Endothelial cell (in vitro differentiated cells): ENCODE measurements at regions not wholly inside any gene's neighbourhood (a gene's known extent, or its start where the extent isn't known, plus 50 kb on each side); places are given as distances from the start of the nearest gene placed in this dataset.
"Not testable (repeated sequence)": the region's sequence is repeated elsewhere in the genome, so short reads cannot be mapped to it uniquely, and the experiment has no call there.

Experiments
- DNase-seq: peaks from one replicate; pipeline ENCODE4 v3.0.0; 2021; ENCODE audit warnings: low spot score
- H3K27ac Mint-ChIP-seq: one replicate; pipeline ENCODE4 v1.8.0; 2021; ENCODE audit warnings: mixed read lengths, inconsistent platforms; ENCODE audit not compliant: unreplicated experiment
- H3K27me3 Mint-ChIP-seq: one replicate; pipeline ENCODE4 v1.8.0; 2021; ENCODE audit warnings: mild to moderate bottlenecking, moderate library complexity, mixed read lengths, inconsistent platforms; ENCODE audit not compliant: unreplicated experiment
- H3K36me3 Mint-ChIP-seq: one replicate; pipeline ENCODE4 v1.8.0; 2021; ENCODE audit warnings: mild to moderate bottlenecking, low read depth, mixed read lengths, inconsistent platforms; ENCODE audit not compliant: unreplicated experiment
- H3K4me1 Mint-ChIP-seq: one replicate; pipeline ENCODE4 v1.8.0; 2021; ENCODE audit warnings: mild to moderate bottlenecking, mixed read lengths, inconsistent platforms; ENCODE audit not compliant: unreplicated experiment
- H3K4me3 Mint-ChIP-seq: one replicate; pipeline ENCODE4 v1.8.0; 2021; ENCODE audit warnings: mild to moderate bottlenecking, mixed read lengths, inconsistent platforms; ENCODE audit not compliant: unreplicated experiment
- H3K9me3 Mint-ChIP-seq: one replicate; pipeline ENCODE4 v1.8.0; 2021; ENCODE audit warnings: mixed read lengths, inconsistent platforms; ENCODE audit not compliant: unreplicated experiment
- TF ChIP-seq, protein P1 (sequence below): fragments of 200-600 bp; sonication (generic); IDR thresholded peaks from one replicate; pipeline ENCODE4 v1.5.0; 2021; ENCODE audit warnings: antibody characterized with exemption; ENCODE audit not compliant: unreplicated experiment

DNA sequence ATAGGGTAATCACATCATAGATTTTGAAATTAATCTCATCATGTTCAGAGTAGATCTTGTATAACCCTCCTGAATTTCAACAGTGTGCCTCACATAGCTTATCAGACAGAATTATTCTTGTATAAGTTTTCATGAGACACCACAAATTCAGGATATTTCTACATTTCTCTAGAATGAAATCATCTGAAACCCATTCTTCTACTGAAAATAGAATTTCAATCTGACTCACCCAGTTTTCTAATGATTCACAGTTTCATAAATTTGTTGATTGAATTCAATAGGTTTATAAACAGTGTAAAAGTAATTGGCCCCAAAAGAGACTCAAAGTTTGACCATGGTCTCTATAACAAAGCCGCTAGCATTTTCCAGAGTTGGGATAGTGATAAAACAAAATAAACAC lies 1082.6 kb upstream of the EPHA6 start:
- no peaks in the 10 kb centered on the region for H3K4me1 Mint-ChIP-seq
- H3K27ac Mint-ChIP-seq = no peak overlapping the region
- H3K27me3 Mint-ChIP-seq = peaks cover 2% of the 10 kb centered on the region
- H3K36me3 Mint-ChIP-seq = no peaks in the 10 kb centered on the region
- H3K4me3 Mint-ChIP-seq = no peak overlapping the region
- no peak for DNase-seq
- no peaks in the 10 kb centered on the region for H3K9me3 Mint-ChIP-seq
- TF ChIP-seq, protein P1, sequence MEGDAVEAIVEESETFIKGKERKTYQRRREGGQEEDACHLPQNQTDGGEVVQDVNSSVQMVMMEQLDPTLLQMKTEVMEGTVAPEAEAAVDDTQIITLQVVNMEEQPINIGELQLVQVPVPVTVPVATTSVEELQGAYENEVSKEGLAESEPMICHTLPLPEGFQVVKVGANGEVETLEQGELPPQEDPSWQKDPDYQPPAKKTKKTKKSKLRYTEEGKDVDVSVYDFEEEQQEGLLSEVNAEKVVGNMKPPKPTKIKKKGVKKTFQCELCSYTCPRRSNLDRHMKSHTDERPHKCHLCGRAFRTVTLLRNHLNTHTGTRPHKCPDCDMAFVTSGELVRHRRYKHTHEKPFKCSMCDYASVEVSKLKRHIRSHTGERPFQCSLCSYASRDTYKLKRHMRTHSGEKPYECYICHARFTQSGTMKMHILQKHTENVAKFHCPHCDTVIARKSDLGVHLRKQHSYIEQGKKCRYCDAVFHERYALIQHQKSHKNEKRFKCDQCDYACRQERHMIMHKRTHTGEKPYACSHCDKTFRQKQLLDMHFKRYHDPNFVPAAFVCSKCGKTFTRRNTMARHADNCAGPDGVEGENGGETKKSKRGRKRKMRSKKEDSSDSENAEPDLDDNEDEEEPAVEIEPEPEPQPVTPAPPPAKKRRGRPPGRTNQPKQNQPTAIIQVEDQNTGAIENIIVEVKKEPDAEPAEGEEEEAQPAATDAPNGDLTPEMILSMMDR = no peak

DNA sequence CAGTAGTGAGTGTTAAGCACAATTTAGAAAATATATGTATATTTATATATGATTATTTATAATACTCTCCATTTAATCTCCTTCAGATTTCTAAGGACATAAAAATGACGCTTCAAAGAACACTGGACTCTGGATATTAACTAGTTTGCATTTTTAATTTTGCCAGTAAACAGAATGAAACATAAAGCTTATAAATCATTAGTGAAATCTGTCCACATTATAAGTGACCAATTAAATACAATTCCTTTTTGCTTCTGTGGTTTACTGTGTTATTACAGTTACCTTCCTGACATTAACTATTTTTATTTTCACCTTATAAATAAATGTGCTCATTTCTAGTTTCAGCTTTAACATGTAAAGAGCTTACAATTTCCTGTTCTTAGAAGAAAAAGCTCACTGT lies 1081.1 kb upstream of the EPHA6 start:
- Mint-ChIP-seq H3K9me3 (no peaks in the 10 kb centered on the region), H3K36me3 (no peaks in the 10 kb centered on the region), H3K4me1 (no peaks in the 10 kb centered on the region), H3K27me3 (peaks cover 2% of the 10 kb centered on the region), H3K27ac (no peak overlapping the region), H3K4me3 (no peak overlapping the region)
- TF ChIP-seq, protein P1 = no peak
- DNase-seq = no peak

DNA sequence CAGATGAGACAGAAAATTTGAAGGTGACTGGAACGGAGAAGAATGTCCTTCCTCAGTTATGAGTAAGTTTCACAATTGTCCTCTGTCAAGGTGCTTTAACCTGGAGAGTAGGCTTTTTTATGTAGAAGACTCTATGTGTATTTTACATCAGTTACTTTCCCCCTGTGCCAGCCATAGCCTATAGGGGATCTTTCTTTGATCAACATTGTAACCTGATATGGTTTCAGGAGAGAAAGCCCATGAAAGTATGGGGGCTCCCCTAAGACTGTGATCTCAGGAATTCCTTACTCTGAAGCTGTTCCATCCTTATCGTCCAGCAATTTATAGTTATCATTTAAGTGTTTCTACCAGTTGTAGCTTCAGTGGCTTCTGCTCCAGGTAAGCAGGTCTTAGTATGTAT lies 1076.3 kb upstream of the EPHA6 start:
- Mint-ChIP-seq H3K27me3 (no peaks in the 10 kb centered on the region), H3K4me1 (no peaks in the 10 kb centered on the region), H3K27ac (no peak overlapping the region), H3K9me3 (no peaks in the 10 kb centered on the region), H3K36me3 (peaks cover 5% of the 10 kb centered on the region), H3K4me3 (no peak overlapping the region)
- DNase-seq = no peak
- TF ChIP-seq, protein P1 = no peak

DNA sequence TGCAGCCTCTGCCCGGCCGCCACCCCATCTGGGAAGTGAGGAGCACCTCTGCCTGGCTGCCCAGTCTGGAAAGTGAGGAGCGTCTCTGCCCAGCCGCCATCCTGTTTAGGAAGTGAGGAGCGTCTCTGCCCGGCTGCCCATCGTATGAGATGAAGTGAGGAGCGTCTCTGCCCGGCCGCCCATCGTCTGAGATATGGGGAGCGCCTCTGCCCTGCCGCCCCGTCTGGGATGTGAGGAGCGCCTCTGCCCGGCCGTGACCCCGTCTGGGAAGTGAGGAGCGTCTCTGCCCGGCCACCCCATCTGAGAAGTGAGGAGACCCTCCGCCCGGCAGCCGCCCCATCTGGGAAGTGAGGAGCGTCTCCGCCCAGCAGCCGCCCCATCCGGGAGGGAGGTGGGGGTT lies 1069.5 kb upstream of the EPHA6 start:
- H3K9me3 Mint-ChIP-seq, H3K27me3 Mint-ChIP-seq: not testable (repeated sequence)
- H3K36me3 Mint-ChIP-seq = peaks cover 12% of the 10 kb centered on the region

DNA sequence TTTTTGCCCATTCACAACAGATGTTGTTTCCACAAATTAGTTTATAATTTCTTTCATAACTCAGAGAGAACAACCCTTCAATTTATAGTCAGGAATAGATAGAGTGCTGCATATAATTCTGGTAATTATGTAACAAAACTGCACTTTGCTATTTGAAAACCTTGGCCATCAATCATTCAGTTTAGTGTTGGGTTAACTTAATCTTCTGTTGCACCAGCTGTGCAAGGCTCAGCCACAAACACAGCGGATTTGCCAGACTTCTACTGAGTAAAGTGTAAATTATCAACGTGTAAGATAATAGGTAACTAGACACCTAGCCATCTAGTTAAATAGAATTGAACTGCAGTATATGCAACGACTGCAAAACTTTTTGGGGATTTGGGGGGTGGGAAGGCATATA lies 1064.3 kb upstream of the EPHA6 start:
- no peaks in the 10 kb centered on the region for H3K36me3 Mint-ChIP-seq
- DNase-seq = no peak
- peaks cover 2% of the 10 kb centered on the region for H3K4me1 Mint-ChIP-seq
- H3K4me3 Mint-ChIP-seq = no peak overlapping the region
- no peaks in the 10 kb centered on the region for H3K9me3 Mint-ChIP-seq
- H3K27me3 Mint-ChIP-seq = no peaks in the 10 kb centered on the region
- no peak overlapping the region for H3K27ac Mint-ChIP-seq
- TF ChIP-seq, protein P1 = no peak

More for the DNA sequence above, 1069.5 kb upstream of the EPHA6 start:
- not testable (repeated sequence) for H3K4me1 Mint-ChIP-seq, H3K27ac Mint-ChIP-seq, H3K4me3 Mint-ChIP-seq, DNase-seq

DNA sequence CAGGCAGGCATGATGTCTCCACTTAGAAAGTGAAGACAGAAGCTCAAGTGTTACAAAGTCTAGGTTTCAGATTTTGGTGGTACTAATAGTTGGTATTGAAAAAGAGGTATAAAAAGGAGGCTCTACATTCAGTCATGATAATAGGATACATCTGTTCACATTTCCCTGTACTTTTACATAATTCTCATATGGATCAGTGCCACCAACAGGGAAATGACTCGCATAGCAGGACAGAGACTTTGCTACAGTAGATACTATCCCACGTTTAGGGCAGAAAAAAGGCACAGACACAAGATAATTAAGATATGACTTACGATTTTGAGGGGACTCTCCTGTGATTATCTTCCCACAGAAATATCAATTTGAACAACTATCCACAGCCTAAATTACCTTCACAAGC lies 1062.9 kb upstream of the EPHA6 start:
- Mint-ChIP-seq H3K27ac (no peak overlapping the region), H3K36me3 (no peaks in the 10 kb centered on the region), H3K4me1 (peaks cover 2% of the 10 kb centered on the region), H3K4me3 (no peak overlapping the region), H3K9me3 (no peaks in the 10 kb centered on the region), H3K27me3 (no peaks in the 10 kb centered on the region)
- DNase-seq = no peak
- TF ChIP-seq, protein P1 = no peak
